GM12878 (cell line): ENCODE measurements at regions not wholly inside any gene's neighbourhood (a gene's known extent, or its start where the extent isn't known, plus 50 kb on each side); places are given as distances from the start of the nearest gene placed in this dataset.

Experiments
- ATAC-seq: fragments of 200-7000 bp; cut with Tn5 transposase; 3 replicates; pipeline ENCODE4 v1.9.1; 2020; ENCODE audit warnings: mild to moderate bottlenecking, moderate library complexity
- BruUV-seq: library from RNA; stranded (reverse); fragments of 400-500 nt; replicated peaks from 2 replicates; lab custom pipeline; 2021; lab: Mats Ljungman, UMichigan
- CTCF ChIA-PET: fragments of 300-600 bp; sonication (Branson Sonifier 250); formaldehyde crosslinking; extraction: SDS; loops from one replicate; lab custom pipeline; 2021; ENCODE audit warnings: inconsistent platforms; lab: Yijun Ruan, JAX
- POLR2A ChIA-PET: fragments of 350-600 bp; formaldehyde crosslinking; extraction: SDS; loops from one replicate; lab custom pipeline; 2021; ENCODE audit warnings: inconsistent platforms; lab: Charles Lee
- RAD21 ChIA-PET: fragments of 300-600 bp; sonication (Branson Sonifier 250); formaldehyde crosslinking; loops from one replicate; lab custom pipeline; 2023; ENCODE audit warnings: antibody characterized with exemption; ENCODE audit not compliant: unreplicated experiment; lab: Charles Lee
- SMC1A ChIA-PET: fragments of 300-600 bp; sonication (Branson Sonifier 250); formaldehyde crosslinking; loops from one replicate; lab custom pipeline; 2023; ENCODE audit not compliant: unreplicated experiment, uncharacterized antibody; lab: Charles Lee
- DNase-seq: peaks from one replicate; pipeline ENCODE4 v3.0.0-alpha.2; 2011; ENCODE audit warnings: low read depth, low spot score
- FAIRE-seq: peaks from 3 replicates; lab custom pipeline; 2011; peaks lifted over from hg19 to GRCh38; lab: Jason Lieb, UNC
- H2AFZ ChIP-seq: 2 replicates; pipeline ENCODE4 v1.6.0; 2011; ENCODE audit warnings: low read depth, low read length, control low read depth; ENCODE audit not compliant: control insufficient read depth
- H3K27ac ChIP-seq: 2 replicates; pipeline ENCODE4 v1.5.1; 2011; ENCODE audit warnings: control low read depth; ENCODE audit not compliant: control insufficient read depth, insufficient read depth
- H3K27me3 ChIP-seq, 2 experiments: replicated peaks in 1 of 2; 2 replicates each; pipeline versions ENCODE4 v1.6.0 to v1.6.1; 2011; ENCODE audit warnings: low read length in 1 of 2; ENCODE audit not compliant: control insufficient read depth in 2 of 2, insufficient read depth in 2 of 2
- H3K36me3 ChIP-seq, 2 experiments: 2 replicates each; pipeline ENCODE4 v1.5.1; 2011; ENCODE audit warnings: low read length in 1 of 2; ENCODE audit not compliant: control insufficient read depth in 2 of 2, insufficient read depth in 2 of 2
- H3K4me1 ChIP-seq: 2 replicates; pipeline ENCODE4 v1.6.1; 2011; ENCODE audit warnings: mild to moderate bottlenecking, low read length, moderate library complexity, mixed read lengths; ENCODE audit not compliant: control insufficient read depth, insufficient read depth
- H3K4me2 ChIP-seq: 2 replicates; pipeline ENCODE4 v1.6.0; 2011; ENCODE audit warnings: control low read depth; ENCODE audit not compliant: control insufficient read depth, insufficient read depth
- H3K4me3 ChIP-seq: fragments of 200-600 bp; sonication (generic); 2 replicates; pipeline ENCODE4 v1.5.1; 2016
- H3K79me2 ChIP-seq: 2 replicates; pipeline ENCODE4 v1.6.0; 2011; ENCODE audit warnings: low read length; ENCODE audit not compliant: control insufficient read depth, insufficient read depth
- H3K9ac ChIP-seq: 2 replicates; pipeline ENCODE4 v1.8.0; 2011; ENCODE audit warnings: low read length, control low read depth, mixed read lengths; ENCODE audit not compliant: control insufficient read depth, insufficient read depth
- H3K9me3 ChIP-seq: replicated peaks from 3 replicates; pipeline ENCODE4 v1.5.1; 2011; ENCODE audit warnings: mild to moderate bottlenecking, low read length; ENCODE audit not compliant: control insufficient read depth, insufficient read depth
- H4K20me1 ChIP-seq: 2 replicates; pipeline ENCODE4 v1.6.0; 2011; ENCODE audit not compliant: control insufficient read depth, insufficient read depth
- ASH2L ChIP-seq: fragments of 300-600, 200-600 bp; sonication (generic); IDR thresholded peaks from 2 replicates; pipeline ENCODE4 v1.6.1; 2017; ENCODE audit warnings: low read depth, mild to moderate bottlenecking, borderline replicate concordance
- BMI1 ChIP-seq: fragments of 450-650 bp; IDR thresholded peaks from 2 replicates; pipeline ENCODE4 v1.6.1; 2016; ENCODE audit warnings: mild to moderate bottlenecking, moderate library complexity, borderline replicate concordance
- CBX5 ChIP-seq: sonication (generic); IDR thresholded peaks from 2 replicates; pipeline ENCODE4 v1.6.1; 2016; ENCODE audit warnings: low read depth, moderate library complexity, mild to moderate bottlenecking, inconsistent platforms
- CEBPB ChIP-seq, 2 experiments: fragments of 150-350 bp in 1 of 2; IDR thresholded peaks; 2 replicates each; pipeline ENCODE4 v1.6.1; 2012 to 2014; ENCODE audit warnings: low read depth in 2 of 2, low read length in 2 of 2, borderline replicate concordance in 1 of 2, inconsistent platforms in 1 of 2
- CREM ChIP-seq: IDR thresholded peaks from 2 replicates; pipeline ENCODE4 v1.6.1; 2014; ENCODE audit warnings: antibody characterized with exemption, low read depth
- EP300 ChIP-seq, 2 experiments: fragments of 150-350 bp in 1 of 2; IDR thresholded peaks; 2 replicates each; pipeline ENCODE4 v1.6.1; 2011 to 2012; ENCODE audit warnings: low read depth in 2 of 2, low read length in 2 of 2, borderline replicate concordance in 1 of 2, improper control_type of control experiment in 1 of 2, inconsistent platforms in 1 of 2; ENCODE audit not compliant: control insufficient read depth in 1 of 2
- GATAD2B ChIP-seq: fragments of 450-650 bp; conservative IDR thresholded peaks from 2 replicates; pipeline ENCODE4 v1.6.1; 2017; ENCODE audit warnings: low read depth, mild to moderate bottlenecking, moderate library complexity
- IKZF1 ChIP-seq: fragments of 450-650 bp; conservative IDR thresholded peaks from 2 replicates; pipeline ENCODE4 v1.6.1; 2017; ENCODE audit warnings: antibody characterized with exemption, mild to moderate bottlenecking
- MEF2A ChIP-seq: IDR thresholded peaks from 2 replicates; pipeline ENCODE4 v1.6.1; 2011; ENCODE audit warnings: low read depth, mild to moderate bottlenecking, low read length, moderate library complexity; ENCODE audit not compliant: insufficient read depth
- RAD21 ChIP-seq: IDR thresholded peaks from 2 replicates; pipeline ENCODE4 v1.6.1; 2011; ENCODE audit warnings: mild to moderate bottlenecking, low read depth, low read length, moderate library complexity; ENCODE audit not compliant: insufficient read depth
- RB1 ChIP-seq: fragments of 450-650 bp; formaldehyde crosslinking; IDR thresholded peaks from 2 replicates; pipeline ENCODE4 v1.6.1; 2017; ENCODE audit warnings: mild to moderate bottlenecking, borderline replicate concordance
- SIN3A ChIP-seq: IDR thresholded peaks from 2 replicates; pipeline ENCODE4 v1.6.1; 2012; ENCODE audit warnings: low read depth, low read length, improper control_type of control experiment
- SRF ChIP-seq, 2 experiments: IDR thresholded peaks; 2 replicates each; pipeline ENCODE4 v1.6.1; 2011; ENCODE audit warnings: low read depth in 2 of 2, low read length in 2 of 2, mild to moderate bottlenecking in 1 of 2, moderate library complexity in 1 of 2
- TCF12 ChIP-seq: IDR thresholded peaks from 2 replicates; pipeline ENCODE4 v1.6.1; 2011; ENCODE audit warnings: low read depth, mild to moderate bottlenecking, low read length
- TCF7 ChIP-seq: IDR thresholded peaks from 2 replicates; pipeline ENCODE4 v1.6.1; 2014; ENCODE audit warnings: antibody characterized with exemption, borderline replicate concordance
- ZNF384 ChIP-seq: IDR thresholded peaks from 2 replicates; pipeline ENCODE4 v1.6.1; 2012; ENCODE audit warnings: low read depth, mild to moderate bottlenecking, low read length, improper control_type of control experiment, borderline replicate concordance
- ZNF622 ChIP-seq: fragments of 450-650 bp; IDR thresholded peaks from 2 replicates; pipeline ENCODE4 v1.6.1; 2017; ENCODE audit warnings: mild to moderate bottlenecking, inconsistent platforms
- WGBS: methylation state at CpG from one replicate; pipeline ENCODE4 v1.1.6; 2016; ENCODE audit warnings: low lambda C conversion rate; ENCODE audit not compliant: insufficient replicate concordance, insufficient coverage; ENCODE audit errors: missing lambda C conversion rate; 5-methylcytosine and 5-hydroxymethylcytosine counted together
- in situ Hi-C: fragments of 300-500 bp; cut with MboI; formaldehyde crosslinking; loops from 9 replicates; pipeline ENCODE4 v1.14.3; 2018; ENCODE audit warnings: mixed read lengths
- intact Hi-C: fragments of 100-400 bp; cut with micrococcal nuclease; formaldehyde crosslinking; loops from one replicate; pipeline ENCODE4 v1.14.2; 2022; ENCODE audit not compliant: unreplicated experiment
- TF ChIP-seq, protein P1 (sequence below): fragments of 450-650 bp; IDR thresholded peaks from 2 replicates; pipeline ENCODE4 v1.6.1; 2017; ENCODE audit warnings: mild to moderate bottlenecking, moderate library complexity
- TF ChIP-seq, protein P2 (sequence below): IDR thresholded peaks from 2 replicates; pipeline ENCODE4 v1.6.1; 2012; ENCODE audit warnings: mild to moderate bottlenecking, low read depth, low read length

GRCh38 chr20:51237791-51238190 lies 214.9 kb upstream of the KCNG1 start:
- H3K9ac ChIP-seq = no peak overlapping the region
- in situ Hi-C loops (no loop called here), intact Hi-C loops (no loop called here)
- H3K27me3 ChIP-seq = no peaks in the 10 kb centered on the region; a peak in 1 of 4 replicates
- no peaks in the 10 kb centered on the region; the same call in 2 of the 3 replicates for H3K9me3 ChIP-seq
- no TSS peak for BruUV-seq
- H3K4me1 ChIP-seq = no peaks in the 10 kb centered on the region
- ChIA-PET CTCF (interaction anchor here (0.6 kb wide), 1 partner anchor 150 kb away, joined by 3 read pairs; no protein-coding TSS in a partner anchor), SMC1A (no interaction called here), POLR2A (no interaction called here), RAD21 (interaction anchor here (1.5 kb wide), 1 partner anchor 250 kb away, joined by 3 read pairs; no protein-coding TSS in a partner anchor)
- WGBS = 22% methylated on average over 11 of the region's 11 CpGs
- H3K4me2 ChIP-seq = no peak overlapping the region
- no peak for DNase-seq
- H3K4me3 ChIP-seq = no peak overlapping the region
- no peaks in the 10 kb centered on the region for H3K79me2 ChIP-seq
- TF ChIP-seq BMI1 (no peak), GATAD2B (no peak), EP300 (IDR thresholded peaks at IDR 0.05; ENCODE audit: borderline replicate concordance in 1 of 2, control insufficient read depth in 1 of 2, low read depth in 2 of 2, low read length in 2 of 2) (no peak), TCF12 (no peak), SIN3A (no peak), IKZF1 (no peak), ZNF622 (no peak), CBX5 (no peak), CEBPB (IDR thresholded peaks at IDR 0.05; ENCODE audit: borderline replicate concordance in 1 of 2, low read depth in 2 of 2, low read length in 2 of 2) (no peak), ASH2L (no peak), SRF (IDR thresholded peaks at IDR 0.05; ENCODE audit: low read depth in 2 of 2, low read length in 2 of 2) (no peak), RAD21 (no peak), MEF2A (no peak), CREM (no peak), ZNF384 (no peak), RB1 (no peak), TCF7 (no peak)
- TF ChIP-seq, protein P1, sequence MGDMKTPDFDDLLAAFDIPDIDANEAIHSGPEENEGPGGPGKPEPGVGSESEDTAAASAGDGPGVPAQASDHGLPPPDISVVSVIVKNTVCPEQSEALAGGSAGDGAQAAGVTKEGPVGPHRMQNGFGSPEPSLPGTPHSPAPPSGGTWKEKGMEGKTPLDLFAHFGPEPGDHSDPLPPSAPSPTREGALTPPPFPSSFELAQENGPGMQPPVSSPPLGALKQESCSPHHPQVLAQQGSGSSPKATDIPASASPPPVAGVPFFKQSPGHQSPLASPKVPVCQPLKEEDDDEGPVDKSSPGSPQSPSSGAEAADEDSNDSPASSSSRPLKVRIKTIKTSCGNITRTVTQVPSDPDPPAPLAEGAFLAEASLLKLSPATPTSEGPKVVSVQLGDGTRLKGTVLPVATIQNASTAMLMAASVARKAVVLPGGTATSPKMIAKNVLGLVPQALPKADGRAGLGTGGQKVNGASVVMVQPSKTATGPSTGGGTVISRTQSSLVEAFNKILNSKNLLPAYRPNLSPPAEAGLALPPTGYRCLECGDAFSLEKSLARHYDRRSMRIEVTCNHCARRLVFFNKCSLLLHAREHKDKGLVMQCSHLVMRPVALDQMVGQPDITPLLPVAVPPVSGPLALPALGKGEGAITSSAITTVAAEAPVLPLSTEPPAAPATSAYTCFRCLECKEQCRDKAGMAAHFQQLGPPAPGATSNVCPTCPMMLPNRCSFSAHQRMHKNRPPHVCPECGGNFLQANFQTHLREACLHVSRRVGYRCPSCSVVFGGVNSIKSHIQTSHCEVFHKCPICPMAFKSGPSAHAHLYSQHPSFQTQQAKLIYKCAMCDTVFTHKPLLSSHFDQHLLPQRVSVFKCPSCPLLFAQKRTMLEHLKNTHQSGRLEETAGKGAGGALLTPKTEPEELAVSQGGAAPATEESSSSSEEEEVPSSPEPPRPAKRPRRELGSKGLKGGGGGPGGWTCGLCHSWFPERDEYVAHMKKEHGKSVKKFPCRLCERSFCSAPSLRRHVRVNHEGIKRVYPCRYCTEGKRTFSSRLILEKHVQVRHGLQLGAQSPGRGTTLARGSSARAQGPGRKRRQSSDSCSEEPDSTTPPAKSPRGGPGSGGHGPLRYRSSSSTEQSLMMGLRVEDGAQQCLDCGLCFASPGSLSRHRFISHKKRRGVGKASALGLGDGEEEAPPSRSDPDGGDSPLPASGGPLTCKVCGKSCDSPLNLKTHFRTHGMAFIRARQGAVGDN = no peak
- TF ChIP-seq, protein P2, sequence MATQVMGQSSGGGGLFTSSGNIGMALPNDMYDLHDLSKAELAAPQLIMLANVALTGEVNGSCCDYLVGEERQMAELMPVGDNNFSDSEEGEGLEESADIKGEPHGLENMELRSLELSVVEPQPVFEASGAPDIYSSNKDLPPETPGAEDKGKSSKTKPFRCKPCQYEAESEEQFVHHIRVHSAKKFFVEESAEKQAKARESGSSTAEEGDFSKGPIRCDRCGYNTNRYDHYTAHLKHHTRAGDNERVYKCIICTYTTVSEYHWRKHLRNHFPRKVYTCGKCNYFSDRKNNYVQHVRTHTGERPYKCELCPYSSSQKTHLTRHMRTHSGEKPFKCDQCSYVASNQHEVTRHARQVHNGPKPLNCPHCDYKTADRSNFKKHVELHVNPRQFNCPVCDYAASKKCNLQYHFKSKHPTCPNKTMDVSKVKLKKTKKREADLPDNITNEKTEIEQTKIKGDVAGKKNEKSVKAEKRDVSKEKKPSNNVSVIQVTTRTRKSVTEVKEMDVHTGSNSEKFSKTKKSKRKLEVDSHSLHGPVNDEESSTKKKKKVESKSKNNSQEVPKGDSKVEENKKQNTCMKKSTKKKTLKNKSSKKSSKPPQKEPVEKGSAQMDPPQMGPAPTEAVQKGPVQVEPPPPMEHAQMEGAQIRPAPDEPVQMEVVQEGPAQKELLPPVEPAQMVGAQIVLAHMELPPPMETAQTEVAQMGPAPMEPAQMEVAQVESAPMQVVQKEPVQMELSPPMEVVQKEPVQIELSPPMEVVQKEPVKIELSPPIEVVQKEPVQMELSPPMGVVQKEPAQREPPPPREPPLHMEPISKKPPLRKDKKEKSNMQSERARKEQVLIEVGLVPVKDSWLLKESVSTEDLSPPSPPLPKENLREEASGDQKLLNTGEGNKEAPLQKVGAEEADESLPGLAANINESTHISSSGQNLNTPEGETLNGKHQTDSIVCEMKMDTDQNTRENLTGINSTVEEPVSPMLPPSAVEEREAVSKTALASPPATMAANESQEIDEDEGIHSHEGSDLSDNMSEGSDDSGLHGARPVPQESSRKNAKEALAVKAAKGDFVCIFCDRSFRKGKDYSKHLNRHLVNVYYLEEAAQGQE = no peak
- H4K20me1 ChIP-seq = no peaks in the 10 kb centered on the region
- no peak overlapping the region for H3K27ac ChIP-seq
- no peak for ATAC-seq
- no peaks in the 10 kb centered on the region for H3K36me3 ChIP-seq
- FAIRE-seq = no peak
- H2AFZ ChIP-seq = no peak overlapping the region
